HCT116 (cell line): ENCODE measurements at regions not wholly inside any gene's neighbourhood (a gene's known extent, or its start where the extent isn't known, plus 50 kb on each side); places are given as distances from the start of the nearest gene placed in this dataset.

Source experiments
- ATAC-seq: fragments of 200-7000 bp; cut with Tn5 transposase; 2 replicates; pipeline ENCODE4 v1.9.1; 2020; ENCODE audit warnings: mild to moderate bottlenecking, moderate library complexity
- BruUV-seq: library from RNA; stranded (reverse); fragments of 400-500 nt; replicated peaks from 2 replicates; lab custom pipeline; 2021; lab: Mats Ljungman, UMichigan
- CTCF ChIA-PET: fragments of 300-600 bp; sonication (Branson Sonifier 250); formaldehyde crosslinking; loops from one replicate; lab custom pipeline; 2021; ENCODE audit warnings: antibody characterized with exemption; lab: Charles Lee
- POLR2A ChIA-PET: fragments of 300-600, 350-600 bp; sonication (Branson Sonifier 250); formaldehyde crosslinking; loops from one replicate; lab custom pipeline; 2021; ENCODE audit warnings: antibody characterized with exemption; lab: Charles Lee
- RAD21 ChIA-PET, 2 experiments: fragments of 300-600 bp; sonication (Branson Sonifier 250); formaldehyde crosslinking; loops; one replicate each; lab custom pipeline; 2023; ENCODE audit warnings: low total read pairs in 2 of 2; ENCODE audit not compliant: uncharacterized antibody in 2 of 2, unreplicated experiment in 2 of 2, low non-redundant PET in 1 of 2; lab: Charles Lee
- DNase-seq: peaks from one replicate; pipeline ENCODE4 v3.0.0-alpha.2; 2010; ENCODE audit warnings: low read depth, low spot score
- H2AFZ ChIP-seq: fragments of 200-600 bp; shearing (Covaris generic), sonication (generic); 2 replicates; pipeline ENCODE4 v1.6.1; 2017; ENCODE audit warnings: low read depth, mixed run types, mixed read lengths, antibody characterized with exemption, low read length; ENCODE audit not compliant: poor library complexity, severe bottlenecking
- H3K27ac ChIP-seq: 2 replicates; pipeline ENCODE4 v1.5.1; 2012; ENCODE audit warnings: low read depth, low read length
- H3K27me3 ChIP-seq: fragments of 200-600 bp; sonication (generic); 2 replicates; pipeline ENCODE4 v1.6.1; 2016; ENCODE audit warnings: mixed run types, low read length, mixed read lengths; ENCODE audit not compliant: insufficient read depth
- H3K36me3 ChIP-seq, 2 experiments: fragments of 200-500 bp in 1 of 2; fragments of 200-600 bp in 1 of 2; sonication (Bioruptor generic) in 1 of 2; sonication (generic) in 1 of 2; 2 replicates each; pipeline versions ENCODE4 v1.5.1 to v1.6.1; 2014 to 2016; ENCODE audit warnings: low read length in 2 of 2, inconsistent platforms in 1 of 2, mixed read lengths in 1 of 2, mixed run types in 1 of 2; ENCODE audit not compliant: insufficient read depth in 2 of 2, control insufficient read depth in 1 of 2
- H3K4me1 ChIP-seq, 2 experiments: fragments of 200-600 bp in 1 of 2; sonication (generic) in 1 of 2; 2 replicates each; pipeline versions ENCODE4 v1.5.1 to v1.6.1; 2012 to 2017; ENCODE audit warnings: low read length in 2 of 2, inconsistent platforms in 1 of 2, mild to moderate bottlenecking in 1 of 2, mixed read lengths in 1 of 2, mixed run types in 1 of 2, moderate library complexity in 1 of 2; ENCODE audit not compliant: insufficient read depth in 2 of 2, control insufficient read depth in 1 of 2
- H3K4me2 ChIP-seq: fragments of 200-600 bp; sonication (generic); 2 replicates; pipeline ENCODE4 v1.6.1; 2017; ENCODE audit warnings: mixed run types, low read length, mixed read lengths
- H3K4me3 ChIP-seq, 2 experiments: fragments of 200-600 bp in 1 of 2; sonication (generic) in 1 of 2; replicated peaks in 1 of 2; 2 replicates each; pipeline ENCODE4 v1.5.1; 2011 to 2016; ENCODE audit warnings: low read length in 2 of 2, control low read depth in 1 of 2, low read depth in 1 of 2, mild to moderate bottlenecking in 1 of 2, mixed read lengths in 1 of 2, mixed run types in 1 of 2
- H3K79me2 ChIP-seq: fragments of 200-600 bp; sonication (generic); 2 replicates; pipeline ENCODE4 v1.6.1; 2017; ENCODE audit warnings: mild to moderate bottlenecking, mixed run types, low read length, moderate library complexity, mixed read lengths; ENCODE audit not compliant: insufficient read depth
- H3K9ac ChIP-seq: fragments of 200-600 bp; sonication (generic); 2 replicates; pipeline ENCODE4 v1.6.1; 2016; ENCODE audit warnings: low read length, mixed read lengths
- H3K9me2 ChIP-seq: fragments of 200-600 bp; sonication (generic), shearing (Covaris generic); 2 replicates; pipeline ENCODE4 v1.6.1; 2017; ENCODE audit warnings: mixed run types, mild to moderate bottlenecking, moderate library complexity; ENCODE audit not compliant: insufficient read depth
- H3K9me3 ChIP-seq, 2 experiments: fragments of 200-500 bp in 1 of 2; fragments of 200-600 bp in 1 of 2; sonication (Bioruptor generic) in 1 of 2; sonication (generic) in 1 of 2; 2 replicates each; pipeline ENCODE4 v1.6.1; 2014 to 2017; ENCODE audit warnings: low read length in 2 of 2, mixed read lengths in 2 of 2, inconsistent platforms in 1 of 2, low read depth in 1 of 2, mild to moderate bottlenecking in 1 of 2, mixed run types in 1 of 2, moderate library complexity in 1 of 2; ENCODE audit not compliant: control insufficient read depth in 1 of 2, insufficient read depth in 1 of 2
- H4K20me1 ChIP-seq: fragments of 200-600 bp; sonication (generic), shearing (Covaris generic); 2 replicates; pipeline ENCODE4 v1.6.1; 2017; ENCODE audit warnings: mixed run types, mild to moderate bottlenecking, moderate library complexity; ENCODE audit not compliant: insufficient read depth
- CEBPB ChIP-seq: IDR thresholded peaks from 2 replicates; pipeline ENCODE4 v1.6.1; 2012; ENCODE audit warnings: low read depth
- ELF1 ChIP-seq: IDR thresholded peaks from 2 replicates; pipeline ENCODE4 v1.6.1; 2012; ENCODE audit warnings: low read depth, borderline replicate concordance
- EZH2 ChIP-seq: fragments of 200-600 bp; sonication (generic); IDR thresholded peaks from 2 replicates; pipeline ENCODE4 v1.6.1; 2017; ENCODE audit warnings: antibody characterized with exemption, mixed run types
- EZH2phosphoT487 ChIP-seq: fragments of 200-600 bp; IDR thresholded peaks from 2 replicates; pipeline ENCODE4 v1.6.1; 2018; ENCODE audit warnings: antibody characterized with exemption, borderline replicate concordance
- JUND ChIP-seq: IDR thresholded peaks from 2 replicates; pipeline ENCODE4 v1.6.1; 2012
- MAX ChIP-seq: IDR thresholded peaks from 2 replicates; pipeline ENCODE4 v1.6.1; 2012
- POLR2A ChIP-seq: IDR thresholded peaks from 2 replicates; pipeline ENCODE4 v1.7.0; 2011; ENCODE audit warnings: borderline replicate concordance; ENCODE audit not compliant: insufficient read depth, insufficient read length; ENCODE audit errors: extremely low read depth
- RAD21 ChIP-seq: IDR thresholded peaks from 2 replicates; pipeline ENCODE4 v1.6.1; 2012; ENCODE audit warnings: low read depth, mild to moderate bottlenecking
- SIN3A ChIP-seq: IDR thresholded peaks from 2 replicates; pipeline ENCODE4 v1.6.1; 2012; ENCODE audit warnings: low read depth
- SP1 ChIP-seq: IDR thresholded peaks from 2 replicates; pipeline ENCODE4 v1.6.1; 2012; ENCODE audit warnings: low read depth
- SRF ChIP-seq: IDR thresholded peaks from 2 replicates; pipeline ENCODE4 v1.6.1; 2012; ENCODE audit warnings: low read depth
- TCF7L2 ChIP-seq: IDR thresholded peaks from 2 replicates; pipeline ENCODE4 v1.7.0; 2011; ENCODE audit warnings: borderline replicate concordance, inconsistent platforms; ENCODE audit not compliant: insufficient read depth, insufficient read length; ENCODE audit errors: extremely low read depth
- YY1 ChIP-seq: IDR thresholded peaks from 2 replicates; pipeline ENCODE4 v1.6.1; 2011; ENCODE audit warnings: low read length, low read depth, moderate library complexity, mild to moderate bottlenecking; ENCODE audit not compliant: insufficient replicate concordance; ENCODE audit errors: extremely low read depth
- ZNF274 ChIP-seq: fragments of 200-500 bp; sonication (Bioruptor generic); IDR thresholded peaks from 2 replicates; pipeline ENCODE4 v1.6.1; 2014; ENCODE audit warnings: mild to moderate bottlenecking, low read depth, low read length, inconsistent platforms
- intact Hi-C: fragments of 100-400 bp; cut with micrococcal nuclease; formaldehyde crosslinking; loops from 2 replicates; pipeline ENCODE4 v1.10.0; 2022
- TF ChIP-seq, protein P1 (sequence below), 3 experiments: fragments of 200-600 bp in 1 of 3; sonication (generic) in 1 of 3; IDR thresholded peaks in 2 of 3; conservative IDR thresholded peaks in 1 of 3; 2 replicates each; pipeline ENCODE4 v1.5.1; 2012 to 2017; ENCODE audit warnings: low read depth in 2 of 3, low read length in 2 of 3, antibody characterized with exemption in 1 of 3, borderline replicate concordance in 1 of 3, control low read depth in 1 of 3, mild to moderate bottlenecking in 1 of 3, mixed read lengths in 1 of 3, mixed run types in 1 of 3, moderate library complexity in 1 of 3; ENCODE audit not compliant: insufficient read depth in 1 of 3

GRCh38 chr3:55408193-55408826, 78.8 kb downstream of the WNT5A start:
- Histone ChIP-seq H3K79me2 (no peaks in the 10 kb centered on the region), H3K4me2 (no peak overlapping the region), H3K27me3 (no peaks in the 10 kb centered on the region), H4K20me1 (no peaks in the 10 kb centered on the region), H3K27ac (no peak overlapping the region), H2AFZ (no peak overlapping the region), H3K9me2 (no peaks in the 10 kb centered on the region), H3K4me3 (no peak overlapping the region), H3K9me3 (peaks cover 8 to 16% of the 10 kb centered on the region in 2 experiments; a peak in 2 of 4 replicates), H3K4me1 (no peaks in the 10 kb centered on the region), H3K9ac (no peak overlapping the region), H3K36me3 (no peaks in the 10 kb centered on the region)
- ChIA-PET CTCF (no interaction called here), RAD21 (no interaction called here), POLR2A (no interaction called here)
- intact Hi-C loops = no loop called here
- TF ChIP-seq, protein P1, sequence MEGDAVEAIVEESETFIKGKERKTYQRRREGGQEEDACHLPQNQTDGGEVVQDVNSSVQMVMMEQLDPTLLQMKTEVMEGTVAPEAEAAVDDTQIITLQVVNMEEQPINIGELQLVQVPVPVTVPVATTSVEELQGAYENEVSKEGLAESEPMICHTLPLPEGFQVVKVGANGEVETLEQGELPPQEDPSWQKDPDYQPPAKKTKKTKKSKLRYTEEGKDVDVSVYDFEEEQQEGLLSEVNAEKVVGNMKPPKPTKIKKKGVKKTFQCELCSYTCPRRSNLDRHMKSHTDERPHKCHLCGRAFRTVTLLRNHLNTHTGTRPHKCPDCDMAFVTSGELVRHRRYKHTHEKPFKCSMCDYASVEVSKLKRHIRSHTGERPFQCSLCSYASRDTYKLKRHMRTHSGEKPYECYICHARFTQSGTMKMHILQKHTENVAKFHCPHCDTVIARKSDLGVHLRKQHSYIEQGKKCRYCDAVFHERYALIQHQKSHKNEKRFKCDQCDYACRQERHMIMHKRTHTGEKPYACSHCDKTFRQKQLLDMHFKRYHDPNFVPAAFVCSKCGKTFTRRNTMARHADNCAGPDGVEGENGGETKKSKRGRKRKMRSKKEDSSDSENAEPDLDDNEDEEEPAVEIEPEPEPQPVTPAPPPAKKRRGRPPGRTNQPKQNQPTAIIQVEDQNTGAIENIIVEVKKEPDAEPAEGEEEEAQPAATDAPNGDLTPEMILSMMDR (IDR thresholded peaks at IDR 0.05 in 2 of 3, conservative IDR thresholded peaks at IDR 0.05 in 1 of 3; ENCODE audit: borderline replicate concordance in 1 of 3, insufficient read depth in 1 of 3, low read depth in 2 of 3, low read length in 2 of 3) = no peak
- TF ChIP-seq ELF1 = no peak
- no peak for TF ChIP-seq EZH2
- TF ChIP-seq SRF = no peak
- ATAC-seq = no peak
- DNase-seq = no peak
- BruUV-seq = no TSS peak

DNA sequence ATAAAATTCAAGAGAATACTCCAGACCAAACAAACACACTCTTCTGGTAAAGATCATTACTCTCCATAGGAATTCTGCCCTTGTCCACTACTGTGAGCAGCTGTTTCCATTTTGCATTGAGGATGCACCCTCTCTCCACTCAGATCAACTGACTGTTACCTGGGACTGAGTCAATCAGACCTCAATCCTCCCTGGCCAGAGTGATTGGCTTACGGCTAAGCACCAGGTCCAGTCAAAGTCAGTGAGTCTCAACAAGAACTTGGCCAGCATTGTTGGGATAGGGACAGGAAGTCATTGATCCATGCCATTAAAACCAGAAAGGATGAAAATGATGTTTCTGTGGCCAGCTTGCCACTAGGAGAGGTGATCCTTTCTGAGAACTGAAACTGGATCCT, 79.7 kb downstream of the WNT5A start:
- POLR2A ChIA-PET = no interaction called here
- no peaks in the 10 kb centered on the region for H3K27me3 ChIP-seq
- intact Hi-C loops = no loop called here
- H2AFZ ChIP-seq = no peak overlapping the region
- RAD21 ChIA-PET = no interaction called here
- no peak for TF ChIP-seq JUND
- TF ChIP-seq RAD21 = no peak
- TF ChIP-seq POLR2A = no peak
- TF ChIP-seq SRF = no peak
- no peak for TF ChIP-seq MAX
- TF ChIP-seq TCF7L2 = no peak
- TF ChIP-seq, protein P1 (IDR thresholded peaks at IDR 0.05 in 2 of 3, conservative IDR thresholded peaks at IDR 0.05 in 1 of 3; ENCODE audit: borderline replicate concordance in 1 of 3, insufficient read depth in 1 of 3, low read depth in 2 of 3, low read length in 2 of 3) = no peak
- TF ChIP-seq SP1 = no peak
- TF ChIP-seq ELF1 = no peak
- TF ChIP-seq ZNF274 = no peak
- no peak for TF ChIP-seq CEBPB
- no peak for TF ChIP-seq EZH2phosphoT487
- no peak for TF ChIP-seq YY1
- TF ChIP-seq EZH2 = no peak
- no peak for TF ChIP-seq SIN3A
- H3K9me3 ChIP-seq = peaks cover 8 to 12% of the 10 kb centered on the region in 2 experiments; a peak in 2 of 4 replicates
- CTCF ChIA-PET = no interaction called here
- no peak overlapping the region for H3K4me2 ChIP-seq
- ATAC-seq (no peak), DNase-seq (no peak)
- no peak overlapping the region for H3K4me3 ChIP-seq
- no peaks in the 10 kb centered on the region for H3K4me1 ChIP-seq
- H3K79me2 ChIP-seq = no peaks in the 10 kb centered on the region
- no peak overlapping the region for H3K9ac ChIP-seq
- no TSS peak for BruUV-seq
- no peaks in the 10 kb centered on the region for H3K36me3 ChIP-seq
- no peaks in the 10 kb centered on the region for H4K20me1 ChIP-seq
- no peaks in the 10 kb centered on the region for H3K9me2 ChIP-seq
- no peak overlapping the region for H3K27ac ChIP-seq
